GM18499 (cell line): ENCODE measurements at regions not wholly inside any gene's neighbourhood (a gene's known extent, or its start where the extent isn't known, plus 50 kb on each side); places are given as distances from the start of the nearest gene placed in this dataset.

Experiments used
- ATAC-seq: cut with Tn5 transposase; IDR thresholded peaks from one replicate; pipeline ENCODE4 v1.9.1; 2021; ENCODE audit warnings: moderate number of reproducible peaks; ENCODE audit not compliant: insufficient read depth, unreplicated experiment

DNA sequence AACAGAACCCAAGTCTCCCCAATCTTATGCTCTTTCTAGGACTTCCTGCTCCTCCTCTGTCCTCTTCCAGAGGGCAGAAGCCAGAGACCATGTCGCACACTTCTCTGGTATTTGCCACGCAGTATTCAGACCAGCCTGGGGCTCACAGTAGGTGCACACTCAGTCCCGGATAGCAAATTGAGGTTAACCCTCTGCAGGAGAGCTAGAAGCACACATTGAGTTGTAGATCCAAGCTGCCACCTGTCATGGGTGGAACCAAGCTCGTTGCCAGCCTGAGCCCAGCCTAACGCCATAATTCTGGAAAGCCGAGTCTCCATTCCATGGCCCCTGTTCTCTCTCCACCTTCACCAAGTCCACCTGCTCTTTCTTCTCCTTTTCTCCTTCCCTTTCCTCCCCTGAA, 562.1 kb downstream of the BUD13 start:
- ATAC-seq, result no peak

DNA sequence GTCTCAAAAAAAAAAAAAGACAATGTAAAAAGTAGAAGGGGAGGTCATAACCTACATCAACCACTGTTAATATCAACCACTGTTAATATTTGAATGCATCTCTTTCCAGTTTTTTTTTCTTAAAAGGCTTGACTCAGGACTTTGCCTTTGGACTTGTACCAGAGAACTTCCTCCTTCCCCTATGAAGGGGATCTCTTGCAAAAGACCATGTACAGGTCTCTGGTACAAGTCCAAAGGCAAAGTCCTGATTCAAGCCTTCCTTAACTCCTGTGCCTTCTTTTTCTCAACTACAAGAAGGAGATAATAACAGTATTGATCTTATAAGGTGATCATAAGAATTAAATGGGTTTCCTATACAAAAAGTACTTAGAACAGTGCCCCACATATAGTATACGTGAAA, 563.5 kb downstream of the BUD13 start:
- ATAC-seq, result no peak

DNA sequence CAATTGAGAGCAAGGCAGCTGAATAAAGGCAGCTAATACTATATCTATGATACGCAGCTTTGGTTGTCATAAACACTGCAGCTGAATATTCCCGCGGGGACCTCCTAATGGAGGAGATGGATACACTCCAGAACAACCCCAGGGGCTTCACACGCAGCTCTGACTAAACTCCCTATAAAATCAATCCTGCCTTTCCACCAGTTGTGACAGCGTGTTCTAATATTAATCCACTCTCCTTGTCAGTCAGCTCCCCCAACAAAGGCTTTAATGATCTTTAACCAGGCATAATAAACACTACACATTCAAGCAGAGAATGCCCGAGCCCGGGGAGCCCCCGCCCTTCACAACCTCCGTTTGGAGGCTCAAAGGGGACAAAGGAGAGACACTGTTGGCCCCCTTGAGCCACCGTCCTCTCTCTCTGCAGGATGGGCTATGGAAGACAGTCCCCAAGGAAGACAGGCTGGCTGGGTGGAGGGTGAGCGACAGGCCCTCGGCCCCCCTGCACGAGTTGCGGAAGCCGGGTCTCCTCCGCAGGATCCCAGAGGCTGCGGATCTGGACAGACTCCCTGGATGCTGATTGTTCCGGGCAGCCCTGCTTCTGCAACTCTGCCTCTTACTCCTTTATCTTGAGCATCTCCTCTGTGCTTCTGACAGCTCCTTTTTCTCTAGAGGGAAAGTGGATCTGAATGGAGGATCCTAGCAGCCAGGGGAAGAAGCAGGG, 565.2 kb downstream of the BUD13 start:
- ATAC-seq, result no peak

DNA sequence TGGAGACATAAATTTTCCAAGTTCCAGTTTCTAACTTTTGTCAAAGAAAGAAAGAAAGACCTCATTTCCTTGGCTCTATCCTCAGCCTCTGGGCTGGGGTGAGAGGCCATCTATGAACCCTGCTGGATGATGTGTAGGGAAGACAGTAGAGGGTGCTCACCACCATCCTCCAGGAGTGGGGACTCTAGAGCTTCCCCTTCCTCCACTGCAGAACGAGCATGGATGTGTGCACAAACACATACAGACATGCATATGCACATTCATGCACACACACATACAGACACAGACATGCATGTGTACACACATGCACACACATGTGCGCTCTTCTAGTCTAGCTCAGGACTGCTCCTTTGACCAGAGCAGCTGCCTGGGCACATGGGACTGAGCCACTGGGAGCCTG, 565.8 kb downstream of the BUD13 start:
- ATAC-seq, result no peak

DNA sequence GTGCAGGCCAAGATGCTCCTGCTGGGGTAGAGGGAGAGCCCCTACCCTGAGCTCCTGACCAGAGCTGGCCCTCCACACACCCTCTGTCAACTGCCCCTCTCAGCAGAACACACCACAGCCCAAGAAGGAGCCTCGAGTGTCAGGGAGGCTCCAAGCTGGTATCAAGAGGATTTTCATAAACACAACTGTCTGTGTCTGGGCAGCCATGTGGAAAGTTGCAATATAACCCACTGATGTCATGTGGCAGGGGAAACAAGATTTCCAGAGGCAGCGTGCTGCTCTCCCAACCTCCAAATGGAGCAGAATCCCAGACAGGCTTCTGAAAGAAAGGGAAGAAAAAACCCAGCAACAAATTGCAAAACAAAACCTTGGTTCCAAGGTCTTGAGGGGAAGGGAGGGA, 569.9 kb downstream of the BUD13 start:
- no peak for ATAC-seq

DNA sequence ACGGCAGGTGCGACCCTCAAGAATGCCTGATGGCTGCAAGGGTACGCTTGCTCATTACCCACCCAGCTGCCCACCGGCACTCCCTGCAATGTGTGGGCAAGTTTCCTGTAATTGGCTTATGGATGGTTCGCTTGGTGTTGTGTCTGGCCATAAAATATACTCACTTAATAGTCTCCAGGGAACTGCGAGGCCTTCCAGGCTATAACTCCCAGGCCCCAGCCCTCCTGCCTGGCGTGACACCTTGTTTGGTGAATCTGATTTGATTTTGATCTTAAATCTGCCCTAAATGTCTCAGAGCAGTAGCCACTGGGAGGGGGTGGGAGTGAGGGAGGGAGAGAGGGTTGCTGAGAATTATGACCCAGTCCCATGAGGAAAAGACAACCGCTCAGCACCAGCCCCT, 572.2 kb downstream of the BUD13 start:
- ATAC-seq, result no peak

DNA sequence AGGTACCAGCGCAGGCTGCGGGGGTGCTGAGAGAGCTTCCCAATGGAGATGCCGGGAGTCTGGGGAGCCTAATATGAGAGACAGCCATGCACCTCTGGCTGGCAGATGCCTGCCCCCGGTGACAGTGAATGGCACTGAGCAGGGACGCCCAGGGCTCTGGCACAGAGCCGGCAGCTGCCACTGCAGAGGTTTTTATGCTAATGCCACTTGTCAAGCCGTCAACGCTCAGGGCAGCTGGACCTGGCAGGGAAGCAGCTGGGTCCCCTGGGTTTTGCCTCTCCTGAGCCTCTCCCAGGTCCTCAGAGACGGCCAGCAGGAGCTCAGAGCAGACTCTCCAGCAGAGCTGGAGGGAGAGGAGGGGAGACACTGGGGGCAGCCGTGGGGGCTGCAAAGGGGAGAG, 573.6 kb downstream of the BUD13 start:
- ATAC-seq, result no peak

DNA sequence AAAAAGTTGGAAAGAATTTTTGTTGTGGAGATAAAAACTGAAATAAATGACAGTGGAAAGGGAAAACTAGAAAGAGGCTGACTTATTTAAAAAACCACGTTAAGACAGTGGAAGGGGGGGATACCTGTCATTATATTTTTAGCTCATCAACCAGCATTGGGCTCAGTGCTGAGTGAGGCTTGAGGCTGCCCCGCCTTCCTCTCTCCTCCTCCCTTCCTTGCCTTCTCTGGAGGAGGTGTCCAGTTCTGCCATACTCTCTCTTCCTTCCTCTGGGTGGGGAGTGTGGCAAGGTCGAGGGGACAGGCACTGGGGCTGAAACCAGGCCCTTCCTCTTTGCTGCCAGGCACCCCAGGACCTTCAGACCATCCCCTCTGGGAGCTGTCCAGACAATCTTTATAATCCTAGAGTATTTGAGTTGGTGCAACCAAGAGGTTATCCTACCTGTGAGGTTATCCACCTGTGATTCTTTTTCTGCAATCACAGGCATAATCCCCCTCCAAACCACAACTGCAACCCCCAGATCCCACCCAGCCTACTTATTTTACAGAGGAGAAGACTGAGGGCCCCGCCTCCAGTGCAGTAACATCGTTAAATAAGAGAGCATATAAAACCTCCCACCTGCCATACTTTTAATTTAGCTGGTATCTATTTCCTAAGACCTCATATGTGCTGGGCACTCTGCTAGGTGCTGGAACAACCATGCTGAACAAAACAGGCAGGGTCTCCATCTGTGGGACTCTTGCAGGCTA, 578.5 kb downstream of the BUD13 start:
- ATAC-seq, result no peak

DNA sequence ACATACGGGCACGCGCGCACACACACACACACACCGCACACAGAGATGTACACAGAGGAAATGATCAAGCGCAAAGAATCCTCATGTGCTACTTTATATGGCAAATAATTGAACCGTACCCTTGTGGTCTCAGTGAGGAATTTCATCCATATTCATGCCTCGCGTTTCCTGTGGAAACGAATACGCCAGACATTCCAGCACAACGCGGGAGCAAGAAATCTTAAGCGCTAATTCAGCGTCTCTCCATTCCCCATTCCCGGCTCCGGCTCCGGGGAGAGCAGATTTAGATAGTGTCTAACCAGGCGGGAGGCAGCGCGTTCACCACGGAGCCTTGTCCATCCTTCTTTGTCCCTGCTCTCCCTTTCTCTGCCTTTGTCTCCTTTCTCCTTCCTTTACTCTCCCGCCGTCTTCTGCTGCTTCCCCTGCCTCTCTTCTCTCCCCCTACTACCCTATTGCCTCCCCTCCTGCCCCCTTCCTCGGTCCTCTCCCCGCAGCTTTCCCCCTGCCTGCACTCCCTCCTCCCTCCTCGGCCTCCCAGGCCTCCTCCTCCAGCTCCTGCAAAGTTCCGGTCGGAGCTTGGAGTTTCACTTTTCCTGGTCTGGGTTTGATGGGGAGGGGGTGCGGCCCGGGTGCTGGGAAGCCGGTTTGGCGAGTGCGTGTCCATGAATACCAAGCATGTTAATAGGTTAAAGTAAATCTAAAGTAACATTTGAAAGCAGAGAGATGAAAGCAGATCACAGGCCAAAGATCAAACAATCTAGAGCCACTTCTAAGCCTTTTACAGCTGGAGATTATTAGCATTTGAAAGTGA, 579.3 kb downstream of the BUD13 start:
- ATAC-seq, result no peak

DNA sequence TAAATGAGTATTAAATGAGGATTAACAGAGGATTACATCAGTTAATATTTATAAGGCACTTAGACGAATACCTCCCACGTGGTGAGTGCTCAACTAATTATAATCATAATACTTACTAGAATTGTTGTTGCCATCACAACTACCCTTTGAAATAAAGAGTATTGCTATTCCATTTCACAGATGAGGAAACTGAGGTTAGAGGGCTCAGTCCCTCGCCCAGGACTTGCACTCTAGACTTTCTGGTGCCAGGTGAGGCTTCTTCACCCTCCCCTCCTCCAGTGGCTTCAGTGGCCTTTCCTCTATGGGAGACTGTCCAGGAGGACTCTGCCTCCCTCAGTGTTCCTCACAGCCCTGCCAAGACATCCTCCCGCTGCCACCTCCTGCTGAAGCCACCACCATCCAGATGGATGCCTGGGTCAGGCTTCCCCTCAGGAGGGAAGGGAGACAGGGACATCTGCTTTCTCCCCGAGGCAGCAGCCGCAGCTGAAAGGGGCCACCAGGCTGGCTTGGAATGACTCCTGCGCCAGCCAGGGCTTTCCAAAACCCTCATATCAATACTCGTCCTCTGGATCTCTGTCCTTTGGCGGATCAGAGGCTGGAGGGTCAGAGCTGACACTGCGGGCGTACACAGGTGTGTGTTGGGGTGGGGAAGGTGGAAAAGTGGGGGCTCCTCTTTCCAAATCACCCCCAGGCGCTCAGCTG, 580.1 kb downstream of the BUD13 start:
- no peak for ATAC-seq

DNA sequence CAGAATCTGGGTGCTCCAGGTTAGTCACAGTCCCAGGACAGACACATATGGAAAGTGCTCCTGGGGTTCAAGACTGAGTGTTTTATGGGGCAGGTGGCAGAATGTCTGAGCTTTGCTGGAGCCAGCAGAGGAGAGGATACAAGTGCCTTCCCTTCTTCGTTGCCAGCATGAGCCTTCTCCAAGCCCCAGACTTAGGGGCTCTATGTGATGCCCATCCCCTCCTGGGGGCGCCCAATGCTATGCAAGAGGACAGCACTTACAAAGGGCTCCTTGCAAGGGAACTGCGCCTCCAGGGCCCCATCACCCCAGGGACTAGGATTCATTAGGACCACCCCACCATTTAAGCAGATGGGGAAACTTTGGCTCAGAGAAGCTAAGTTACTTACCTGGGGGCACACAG, 581.9 kb downstream of the BUD13 start:
- no peak for ATAC-seq

DNA sequence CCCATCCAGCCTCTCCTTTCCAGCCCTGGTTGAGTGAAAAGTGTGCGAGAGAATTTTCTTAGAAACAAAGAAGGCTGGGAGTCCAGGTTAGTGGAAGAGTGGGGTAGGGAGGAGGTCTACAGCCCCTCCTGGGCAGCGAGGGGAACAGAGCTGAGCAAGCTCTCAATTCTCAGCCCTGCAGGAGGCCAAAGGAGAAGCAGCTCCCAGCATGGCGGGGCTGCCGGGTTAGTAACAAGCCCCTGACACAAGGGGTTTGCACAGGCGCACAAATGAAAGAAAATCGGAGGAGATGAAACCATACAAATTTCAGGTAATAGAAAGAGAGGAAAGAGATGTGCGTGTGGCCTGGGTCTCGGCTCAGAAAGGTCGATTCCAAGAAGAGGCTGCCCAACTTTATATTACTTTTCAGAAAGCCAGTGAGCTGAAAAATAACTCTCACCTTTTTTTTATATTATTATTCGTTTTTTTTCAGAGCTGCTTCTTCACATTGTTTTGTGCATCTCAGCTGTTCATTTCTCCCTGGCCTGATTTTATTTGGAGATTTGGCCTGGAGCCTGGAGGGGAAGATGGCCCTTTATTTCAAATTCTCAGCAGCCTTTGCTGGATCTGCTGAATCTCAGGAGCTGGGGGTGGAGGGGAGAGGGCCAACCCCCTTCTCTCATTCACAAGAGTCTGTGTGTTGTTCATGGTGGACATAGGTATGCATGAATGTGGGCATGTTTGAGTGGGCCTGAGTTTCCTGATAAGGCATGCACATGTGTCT, 583.2 kb downstream of the BUD13 start:
- no peak for ATAC-seq

DNA sequence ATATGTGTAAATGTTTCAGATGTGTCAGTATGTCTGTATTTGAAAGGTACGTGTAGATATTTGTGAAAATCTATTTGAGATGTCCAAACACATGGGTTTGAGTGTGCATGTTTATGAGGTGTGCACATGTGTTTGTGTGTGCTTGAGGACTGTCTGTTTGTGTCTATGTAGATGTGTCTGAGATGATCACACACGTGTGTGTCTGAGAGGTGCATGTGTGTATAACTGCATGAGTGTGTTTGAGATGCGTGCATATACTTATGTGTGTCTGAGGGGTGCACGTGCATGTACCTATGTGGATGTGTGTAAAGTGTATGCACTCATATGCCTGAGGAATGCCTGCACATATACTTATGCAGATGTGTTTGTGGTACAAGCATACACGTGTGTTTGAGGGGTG, 584.4 kb downstream of the BUD13 start:
- no peak for ATAC-seq

DNA sequence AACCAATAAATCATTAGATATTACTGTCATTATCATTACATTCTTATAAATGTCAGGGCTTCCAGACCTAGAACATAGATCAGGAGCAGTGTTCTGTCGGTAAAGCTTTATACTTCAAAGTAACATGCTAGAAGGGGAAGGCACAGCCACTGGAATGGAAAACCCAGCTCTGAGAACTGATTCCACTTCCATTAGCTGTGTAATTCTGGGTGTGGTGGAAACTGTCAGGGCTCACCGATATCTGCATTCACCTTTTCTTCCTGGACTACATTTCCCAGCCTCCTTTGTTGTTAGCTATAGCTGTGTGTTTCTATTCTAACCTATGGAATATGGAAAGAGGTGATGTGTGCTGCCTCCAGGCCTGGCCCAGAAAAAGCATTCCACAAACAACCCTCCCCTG, 585.8 kb downstream of the BUD13 start:
- no peak for ATAC-seq

DNA sequence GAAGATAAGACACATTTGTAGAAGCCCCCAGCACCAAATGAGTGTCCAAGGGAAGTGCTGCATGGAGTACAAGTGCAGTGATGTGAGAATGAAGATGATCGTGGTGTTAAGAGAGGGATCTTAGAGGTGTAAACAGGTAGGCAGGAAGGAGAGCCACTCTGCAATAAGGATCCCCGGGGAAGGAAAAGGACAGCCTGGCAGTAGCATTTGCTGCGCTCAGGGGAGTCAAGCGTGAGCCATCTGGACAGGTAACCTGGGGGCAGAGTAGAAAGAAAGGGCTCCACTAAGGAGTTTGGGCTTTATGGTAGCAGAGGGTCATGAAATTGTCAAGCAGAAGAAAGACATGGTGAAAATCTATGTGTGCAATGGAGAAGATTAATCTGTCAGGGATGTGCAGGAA, 587.2 kb downstream of the BUD13 start:
- no peak for ATAC-seq

DNA sequence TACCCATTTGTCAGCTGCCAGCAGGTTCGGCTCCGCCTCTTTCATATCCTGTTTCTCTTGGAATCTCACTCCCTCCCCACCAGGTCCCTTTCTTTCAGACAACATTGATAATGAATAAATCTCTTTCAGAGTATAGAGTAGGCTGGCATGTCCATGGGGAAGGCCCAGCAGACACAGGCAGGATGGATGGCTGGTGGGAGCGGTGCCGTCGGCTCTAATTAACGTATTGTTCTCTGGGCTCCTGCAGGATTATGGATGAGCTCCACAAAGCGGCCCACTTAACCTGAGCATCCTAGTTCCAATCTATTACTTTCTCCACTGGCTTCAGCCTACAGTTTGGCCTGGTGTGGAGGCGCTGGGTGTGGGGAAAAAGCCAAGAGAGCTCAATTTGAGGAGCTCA, 588.0 kb downstream of the BUD13 start:
- no peak for ATAC-seq

DNA sequence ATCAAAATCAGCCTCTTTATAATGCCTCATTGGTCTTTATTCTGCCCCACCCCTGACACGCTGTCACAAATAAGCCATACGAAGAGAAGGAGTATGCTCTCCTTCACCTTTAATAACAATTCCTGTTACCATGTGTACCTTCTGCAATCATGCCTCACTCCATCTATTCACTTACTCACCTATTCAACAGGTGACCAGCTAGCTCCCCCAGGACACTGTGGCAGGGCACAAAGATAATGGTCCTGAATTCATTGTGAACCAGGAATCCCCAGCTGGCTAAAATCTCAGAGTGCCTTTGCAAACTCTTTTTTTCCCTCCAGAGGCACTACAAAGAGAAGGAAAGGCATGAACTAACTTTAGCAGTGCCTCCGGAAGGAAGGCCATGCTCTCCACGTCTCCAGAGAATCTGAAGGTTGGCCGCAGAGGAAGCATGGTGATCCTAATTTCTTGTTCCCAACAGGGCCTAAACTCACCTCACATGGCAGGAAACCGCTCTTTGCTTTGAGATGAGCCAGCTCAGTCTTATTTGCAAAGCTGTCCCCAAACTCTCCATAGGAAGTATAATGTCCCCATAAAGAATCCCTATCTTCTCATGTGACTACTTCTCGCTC, 590.3 kb downstream of the BUD13 start:
- ATAC-seq, result no peak

DNA sequence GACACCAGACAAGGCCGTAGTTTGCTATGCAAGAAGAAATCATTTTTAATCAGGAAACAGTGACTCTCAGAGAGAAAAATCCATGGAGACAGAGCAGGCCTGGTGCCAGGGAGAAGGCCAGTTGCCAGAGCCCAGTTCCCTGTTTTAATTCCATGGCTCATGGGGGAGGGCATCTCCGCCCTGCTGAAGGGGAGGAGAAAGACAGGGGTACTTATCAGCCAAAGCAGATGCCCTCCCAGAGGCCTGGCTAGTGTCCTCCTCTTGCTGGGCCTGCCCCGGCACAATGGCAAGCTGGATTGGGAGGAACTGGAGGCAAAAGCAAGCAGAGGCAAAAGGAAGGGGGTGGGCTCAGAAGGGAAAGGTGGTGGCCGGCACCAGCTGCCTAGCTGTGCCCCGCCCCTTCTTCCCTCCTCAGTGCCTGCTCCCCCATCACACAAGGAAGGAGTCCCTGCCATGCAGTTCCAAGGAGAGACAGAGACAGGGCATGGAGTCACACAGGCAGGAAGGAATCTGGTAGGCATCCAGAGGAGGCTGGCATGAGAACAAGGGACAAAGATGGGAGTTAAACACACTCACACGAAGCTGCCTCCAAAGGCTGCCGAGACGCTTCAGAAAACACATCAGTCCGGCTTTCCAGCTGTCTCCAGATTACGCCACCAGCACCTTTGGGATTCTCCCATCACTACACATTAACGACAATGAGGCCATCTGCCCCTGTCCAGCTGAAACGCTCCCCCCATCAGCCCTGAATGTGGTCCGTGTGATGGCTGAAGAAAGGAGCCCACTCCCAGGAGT, 591.8 kb downstream of the BUD13 start:
- no peak for ATAC-seq

DNA sequence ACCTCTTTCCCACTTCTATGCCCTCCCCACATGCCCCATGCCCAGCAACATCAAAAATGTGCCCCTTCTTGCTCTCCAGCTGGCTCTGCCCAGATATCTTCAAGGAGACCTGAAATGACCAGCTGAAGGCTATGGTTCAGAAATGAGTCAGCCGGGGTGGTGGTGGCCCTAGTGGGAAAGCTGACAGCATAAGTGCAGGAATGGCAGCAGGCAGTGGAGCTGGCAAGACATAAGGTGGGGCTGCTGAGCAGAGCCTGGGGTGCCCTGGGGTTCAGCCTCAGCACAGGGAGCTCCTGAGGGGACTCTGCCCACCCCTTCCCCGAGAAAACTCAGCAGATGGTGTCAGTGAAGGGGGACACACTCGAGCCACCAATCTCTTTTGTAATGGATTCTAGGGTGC, 593.4 kb downstream of the BUD13 start:
- no peak for ATAC-seq
